Pons (tissue), 1 donor: ENCODE measurements at regions not wholly inside any gene's neighbourhood (a gene's known extent, or its start where the extent isn't known, plus 50 kb on each side); places are given as distances from the start of the nearest gene placed in this dataset.
"Not testable (repeated sequence)": the region's sequence is repeated elsewhere in the genome, so short reads cannot be mapped to it uniquely, and the experiment has no call there.

Experiments used
- DNase-seq: peaks from one replicate; pipeline ENCODE4 v3.0.0-alpha.2; 2016; ENCODE audit warnings: low spot score

GRCh38 chr5:89546657-89547056 lies 663.7 kb upstream of the MEF2C start:
- DNase-seq: peak; percentile 19

DNA sequence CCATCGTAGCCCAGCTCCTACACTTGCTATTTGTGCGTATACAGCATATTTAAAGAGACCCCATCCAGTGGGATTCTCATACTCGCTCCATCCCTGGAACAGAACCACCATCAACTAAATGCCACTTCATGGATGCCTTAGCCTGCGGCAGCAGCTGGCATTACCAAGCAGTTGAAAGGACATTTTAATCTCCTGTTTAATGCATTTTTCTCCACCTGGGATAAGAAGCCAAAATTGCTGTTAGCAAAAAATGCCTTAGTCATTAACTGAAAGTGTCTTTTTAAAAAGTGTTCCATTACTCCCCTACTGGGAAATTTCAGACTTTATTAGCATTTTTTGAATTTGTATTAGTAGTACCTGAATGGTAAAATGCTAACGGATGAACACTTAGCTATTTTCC lies 662.6 kb upstream of the MEF2C start:
- DNase-seq: no peak

- no peak for DNase-seq
Observed at GRCh38 chr5:89545076-89545475, 662.1 kb upstream of the MEF2C start.

DNA sequence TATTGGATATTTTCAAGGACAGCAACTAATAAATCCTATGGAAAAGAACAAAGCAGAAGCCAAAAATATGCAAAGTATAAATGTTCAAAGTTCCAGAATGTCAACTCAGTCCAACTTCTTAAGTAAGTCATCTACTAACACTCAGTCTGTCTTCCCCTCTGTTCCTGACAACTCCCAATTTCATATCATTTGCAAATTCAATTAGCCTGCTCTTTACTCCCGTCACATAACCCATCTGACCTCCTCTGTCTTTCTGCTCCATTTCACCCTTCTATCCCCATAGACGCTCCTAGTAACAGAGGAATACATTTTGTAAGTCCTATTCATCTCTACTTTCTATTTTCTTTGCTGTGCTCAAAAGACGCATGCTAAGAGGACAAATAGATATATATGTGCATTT lies 659.8 kb upstream of the MEF2C start:
- no peak for DNase-seq

GRCh38 chr5:89537800-89538199 lies 654.8 kb upstream of the MEF2C start:
- no peak for DNase-seq

- no peak for DNase-seq
Observed at GRCh38 chr5:89536020-89536419, 653.0 kb upstream of the MEF2C start.

DNA sequence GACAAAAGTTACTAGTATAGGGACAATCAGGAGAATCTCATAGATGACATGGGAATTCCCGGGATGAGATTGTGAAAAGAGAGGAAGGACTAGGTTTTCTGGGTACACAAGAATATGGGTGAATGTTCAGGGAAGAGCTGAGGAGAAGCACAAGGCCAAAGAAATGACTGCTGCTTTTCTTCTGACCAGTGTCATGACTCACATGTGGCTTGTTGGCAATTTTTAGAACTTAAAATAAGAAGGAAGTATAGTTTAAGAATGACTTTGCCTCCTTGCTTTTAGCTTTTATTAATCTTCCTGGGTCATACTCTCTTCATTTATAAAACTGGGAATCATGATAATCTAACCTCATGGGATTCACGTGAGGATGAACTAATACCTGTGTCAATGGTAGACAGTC lies 652.4 kb upstream of the MEF2C start:
- no peak for DNase-seq

DNA sequence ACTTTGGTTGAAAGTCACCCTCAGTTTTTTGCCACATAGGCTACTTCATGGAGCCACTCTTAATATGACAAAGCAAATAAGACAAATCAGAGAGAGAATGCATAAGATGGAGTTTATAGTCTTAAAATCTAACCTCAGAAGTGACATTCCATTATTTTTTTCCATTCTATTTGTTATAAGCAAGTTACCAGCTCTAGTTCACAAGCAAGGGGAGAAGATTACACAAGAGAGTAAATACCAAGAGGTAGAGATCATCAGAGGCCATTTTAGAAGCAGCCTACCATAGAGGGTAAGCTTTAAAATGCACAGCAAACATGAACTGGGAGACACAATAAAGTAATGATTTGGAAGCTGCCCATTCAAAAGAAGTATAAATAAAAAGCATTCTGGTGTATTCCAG lies 651.3 kb upstream of the MEF2C start:
- DNase-seq: no peak

DNA sequence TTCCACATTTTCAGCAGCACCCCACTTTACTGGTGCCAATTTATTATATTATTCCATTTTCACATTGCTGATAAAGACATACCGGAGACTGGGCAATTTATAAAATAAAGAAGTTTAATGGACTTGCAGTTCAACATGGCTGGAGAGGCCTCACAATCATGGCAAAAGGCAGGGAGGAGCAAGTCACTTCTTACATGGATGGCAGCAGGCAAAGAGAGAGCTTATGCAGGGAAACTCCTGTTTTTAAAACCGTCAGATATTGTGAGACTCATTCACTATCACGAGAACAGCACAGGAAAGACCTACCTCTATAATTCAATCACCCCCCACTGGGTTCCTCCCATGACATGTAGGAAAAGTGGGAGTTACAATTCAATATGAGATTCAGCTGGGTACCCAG lies 641.8 kb upstream of the MEF2C start:
- no peak for DNase-seq

- DNase-seq: not testable (repeated sequence)
Observed at GRCh38 chr5:89523867-89524266, 640.9 kb upstream of the MEF2C start.

DNA sequence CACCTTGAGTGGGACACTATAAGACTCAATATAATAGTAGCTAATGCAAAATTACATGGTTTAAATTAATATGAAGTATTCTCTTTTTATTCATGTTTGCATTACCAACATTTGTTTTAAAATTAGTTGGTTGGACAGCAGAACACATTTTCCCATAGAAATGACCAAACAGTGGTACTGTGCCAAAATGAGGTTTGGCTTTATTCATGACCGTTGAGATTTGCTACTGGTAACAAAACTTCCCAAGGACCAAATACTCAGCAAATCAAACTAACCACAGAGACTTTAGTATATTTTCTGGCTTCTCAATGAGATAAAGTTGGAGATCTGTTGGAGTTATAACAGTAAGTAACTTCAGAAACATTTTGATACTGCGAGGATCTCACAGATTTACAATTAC lies 637.8 kb upstream of the MEF2C start:
- DNase-seq: no peak

- no peak for DNase-seq
Observed at GRCh38 chr5:89513299-89514044, 630.5 kb upstream of the MEF2C start.

DNA sequence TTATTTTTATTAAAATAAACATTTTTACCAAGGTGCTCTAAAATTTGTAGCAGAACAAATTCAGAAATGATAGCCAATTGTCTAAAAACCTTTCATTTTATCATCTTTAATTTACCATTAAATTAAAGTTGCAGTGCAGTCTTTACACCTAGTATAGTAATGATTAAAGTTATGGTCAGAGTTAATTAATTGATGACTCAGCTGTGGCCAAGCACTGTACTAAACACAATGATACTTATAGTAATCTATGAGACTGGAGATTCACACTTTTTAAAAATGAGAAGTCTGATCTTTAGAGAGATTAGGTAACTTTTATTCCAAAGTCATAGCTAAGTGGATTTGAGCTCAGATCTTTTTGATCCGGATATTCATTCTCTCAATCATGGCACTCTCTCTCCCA lies 621.1 kb upstream of the MEF2C start:
- no peak for DNase-seq

- no peak for DNase-seq
Observed at GRCh38 chr5:89499787-89500186, 616.8 kb upstream of the MEF2C start.

DNA sequence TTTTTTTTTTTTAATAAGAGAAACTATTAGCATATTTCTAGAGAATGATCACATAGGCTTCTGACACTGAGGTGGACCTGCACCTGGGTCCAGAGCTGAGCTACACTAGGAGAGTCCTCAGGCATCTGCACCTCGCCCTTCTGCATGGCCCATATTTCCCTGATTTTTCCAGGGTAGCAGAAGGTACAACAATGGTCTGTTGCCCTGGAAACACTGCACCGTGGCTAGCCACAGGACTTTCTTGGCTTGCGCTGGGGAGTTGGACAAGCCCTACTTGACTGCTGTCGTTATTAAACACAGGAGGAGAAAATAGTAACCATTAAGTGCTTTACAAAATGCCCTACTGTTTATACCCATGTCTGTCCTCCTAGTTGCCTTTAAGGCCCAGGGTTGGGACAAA lies 615.7 kb upstream of the MEF2C start:
- no peak for DNase-seq

DNA sequence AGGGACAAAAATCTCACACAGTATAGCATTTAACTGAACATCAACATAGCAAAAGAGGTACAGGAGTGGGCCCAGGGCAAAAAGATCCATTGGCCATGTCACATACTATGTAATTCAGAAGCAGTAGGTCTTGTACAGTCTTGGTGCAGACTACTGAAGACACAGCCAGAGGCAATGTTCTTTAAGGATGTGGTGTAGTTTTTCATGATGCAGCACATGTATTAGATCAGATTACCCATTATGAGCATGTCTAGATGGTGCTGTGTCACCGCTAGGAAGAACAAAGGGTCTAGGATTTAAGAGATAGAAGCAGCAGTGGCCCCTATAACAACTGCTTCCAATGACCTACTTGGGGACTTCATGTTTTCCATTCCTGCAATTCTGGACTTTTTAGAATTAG lies 610.4 kb upstream of the MEF2C start:
- DNase-seq: no peak

GRCh38 chr5:89484962-89485361 lies 602.0 kb upstream of the MEF2C start:
- DNase-seq: no peak

DNA sequence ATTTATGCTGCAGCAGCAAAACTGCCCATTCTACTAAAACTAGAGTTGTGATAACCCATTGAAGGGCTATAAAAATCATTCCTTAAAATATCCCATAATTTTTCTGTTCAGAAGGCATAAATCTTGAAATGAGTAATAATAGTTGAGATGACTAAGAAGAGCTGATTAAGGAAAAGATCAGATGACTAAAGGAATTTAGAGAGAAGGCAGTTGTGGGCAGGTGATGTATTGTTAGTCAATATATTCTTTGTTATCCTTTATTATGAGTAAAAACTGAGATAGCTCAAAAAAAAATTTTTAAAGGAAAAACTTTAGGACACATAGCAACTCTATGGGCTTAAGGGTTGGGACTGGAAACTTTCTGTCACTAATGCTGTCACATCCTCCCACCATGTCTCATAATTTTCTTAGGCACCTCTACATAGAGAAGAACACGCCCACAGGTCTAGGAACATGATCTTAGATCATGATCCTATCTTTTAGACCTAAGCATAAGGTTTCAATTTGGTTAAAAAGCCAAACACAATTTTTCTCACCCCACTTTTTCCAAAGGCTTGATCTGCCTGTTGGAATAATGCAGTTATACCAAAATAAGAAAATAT lies 597.5 kb upstream of the MEF2C start:
- no peak for DNase-seq

- DNase-seq: no peak
Observed at GRCh38 chr5:89478851-89479250, 595.9 kb upstream of the MEF2C start.

GRCh38 chr5:89473196-89473595 lies 590.2 kb upstream of the MEF2C start:
- DNase-seq: no peak

- DNase-seq: no peak
Observed at GRCh38 chr5:89471541-89471940, 588.6 kb upstream of the MEF2C start.

- no peak for DNase-seq
Observed at GRCh38 chr5:89471115-89471514, 588.1 kb upstream of the MEF2C start.

DNA sequence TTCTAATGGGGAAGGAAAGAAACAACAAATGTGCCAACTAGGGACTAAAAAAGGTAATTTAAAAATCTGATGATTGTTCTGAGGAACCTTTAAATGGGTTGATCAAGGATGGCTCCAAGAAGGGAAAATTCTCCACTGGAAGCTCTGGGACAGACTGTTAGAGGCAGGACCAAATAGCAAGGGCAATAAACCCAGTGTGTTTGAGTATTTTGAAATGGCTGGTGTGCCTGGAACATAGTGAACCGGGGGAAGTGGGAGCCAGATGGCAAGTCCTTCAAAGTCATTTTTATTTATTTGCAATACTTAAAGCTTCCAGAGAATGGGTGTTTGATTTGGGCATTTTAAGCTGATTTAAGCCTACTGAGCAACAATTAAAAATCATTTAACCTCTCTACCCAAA lies 587.7 kb upstream of the MEF2C start:
- DNase-seq: no peak

DNA sequence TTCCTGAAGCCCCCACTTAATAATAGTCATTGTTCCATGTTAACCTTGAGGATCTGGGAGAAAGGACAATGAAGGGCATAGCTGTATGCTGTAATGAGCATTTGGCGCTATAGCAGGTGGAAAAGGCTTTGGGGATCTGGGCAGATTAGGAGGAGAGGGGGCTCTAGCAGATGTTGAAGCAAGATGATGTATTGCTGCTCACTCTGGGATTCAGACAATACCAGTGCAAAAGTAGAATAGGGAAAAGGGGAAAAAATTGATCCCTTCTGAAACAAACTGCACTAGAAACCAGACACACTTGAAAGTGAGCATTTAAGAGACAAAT lies 575.3 kb upstream of the MEF2C start:
- no peak for DNase-seq
